DMS 273 (cell line): ENCODE measurements at regions not wholly inside any gene's neighbourhood (a gene's known extent, or its start where the extent isn't known, plus 50 kb on each side); places are given as distances from the start of the nearest gene placed in this dataset.
"Not testable (repeated sequence)": the region's sequence is repeated elsewhere in the genome, so short reads cannot be mapped to it uniquely, and the experiment has no call there.

Experiments
- DNase-seq: peaks from one replicate; lab custom pipeline; 2025; ENCODE audit not compliant: unreplicated experiment; lab: John Stamatoyannopoulos, UW

DNA sequence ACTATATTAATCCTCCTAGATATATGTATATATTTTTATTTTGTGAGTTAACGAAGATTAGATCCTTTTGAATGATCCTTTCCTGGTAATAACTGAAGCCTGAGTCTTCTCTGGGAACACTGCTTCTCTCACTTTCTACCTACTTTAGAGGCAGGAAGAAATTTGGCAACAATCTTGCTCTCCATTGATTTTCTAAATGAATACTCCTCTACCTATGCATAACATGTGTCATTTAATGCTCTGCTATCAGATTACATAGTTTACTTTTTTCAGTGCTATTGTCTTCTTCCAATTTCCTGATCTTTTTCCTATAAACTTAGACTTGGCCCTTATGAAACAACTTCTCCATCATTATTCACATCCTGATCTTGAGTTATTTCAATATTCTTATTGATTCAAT is 60.4 kb upstream of the PDHA2 start:
- DNase-seq, result no peak

GRCh38 chr4:95778666-95779065 is 61.2 kb upstream of the PDHA2 start:
- no peak for DNase-seq

GRCh38 chr4:95770605-95771004 is 69.3 kb upstream of the PDHA2 start:
- DNase-seq, result not testable (repeated sequence)

DNA sequence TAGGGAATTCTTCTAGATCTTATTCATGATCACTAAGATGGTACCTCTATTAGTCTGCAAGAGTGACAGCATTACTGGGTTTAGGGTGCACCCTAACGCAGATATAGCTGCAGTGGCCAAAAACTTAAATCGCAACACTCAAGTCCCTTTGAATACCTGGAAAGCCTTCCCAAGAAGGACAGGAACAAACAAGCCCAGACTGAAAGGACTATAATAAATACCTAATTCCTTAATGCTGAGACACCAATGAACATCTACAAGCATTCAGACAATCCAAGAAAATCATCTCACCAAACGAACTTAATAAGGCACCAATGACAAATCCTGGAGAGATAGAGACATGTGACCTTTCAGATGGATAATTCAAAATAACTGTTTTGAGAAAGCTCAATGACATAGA is 74.9 kb upstream of the PDHA2 start:
- DNase-seq, result no peak

GRCh38 chr4:95761871-95762270 is 78.0 kb upstream of the PDHA2 start:
- no peak for DNase-seq

DNA sequence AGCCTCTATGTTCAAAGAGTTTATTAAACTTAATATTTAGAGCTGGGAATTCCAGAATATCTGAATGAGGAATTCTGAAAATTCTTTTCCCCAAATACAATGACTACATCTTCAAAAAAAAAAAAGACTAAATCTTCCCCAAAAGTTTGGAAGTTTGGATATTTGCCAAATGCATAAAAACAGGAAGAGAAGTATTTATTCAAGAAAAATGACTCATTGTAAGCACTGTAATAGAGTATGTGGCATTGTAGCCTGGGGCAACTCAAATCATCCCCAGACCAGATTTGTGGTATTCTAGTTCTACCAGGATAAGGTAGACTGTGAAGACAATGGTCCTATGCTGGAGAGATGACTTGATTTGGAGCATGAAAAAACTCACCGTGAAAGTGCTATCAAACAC is 78.5 kb upstream of the PDHA2 start:
- no peak for DNase-seq

DNA sequence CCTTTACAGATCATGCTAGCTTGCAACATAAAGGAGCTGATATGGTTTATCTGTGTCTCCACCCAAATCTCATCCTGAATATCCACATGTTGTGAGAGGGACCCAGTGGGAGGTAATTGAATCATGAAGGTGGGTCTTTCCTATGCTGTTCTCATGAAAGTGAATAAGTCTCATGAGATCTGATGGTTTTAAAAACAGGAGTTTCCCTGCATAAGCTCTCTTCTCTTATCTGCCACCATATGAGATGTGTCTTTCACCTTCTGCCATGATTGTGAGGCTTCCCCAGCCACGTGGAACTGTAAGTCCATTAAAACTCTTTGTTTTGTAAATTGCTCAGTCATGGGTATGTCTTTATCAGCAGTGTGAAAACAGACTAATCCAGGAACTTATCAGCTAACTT is 79.2 kb upstream of the PDHA2 start:
- not testable (repeated sequence) for DNase-seq

DNA sequence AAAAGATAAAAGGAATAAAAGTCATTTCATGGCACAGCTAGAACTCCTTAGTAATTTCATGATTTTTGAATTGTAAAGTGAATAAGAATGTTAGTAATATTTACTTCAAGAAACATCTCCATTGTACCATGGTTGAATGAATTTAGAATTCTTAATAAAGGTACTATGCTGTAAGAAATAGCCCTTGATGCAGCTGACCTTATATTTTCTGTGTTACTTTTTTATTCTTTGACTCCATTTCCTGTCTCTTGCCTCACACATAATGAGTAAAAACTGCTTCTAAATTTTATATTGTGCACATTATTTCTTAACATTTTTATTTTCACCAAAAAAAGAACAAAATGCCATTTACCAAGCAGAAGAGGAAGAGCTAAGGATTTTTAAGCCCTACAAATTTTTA is 81.9 kb upstream of the PDHA2 start:
- DNase-seq, result no peak

DNA sequence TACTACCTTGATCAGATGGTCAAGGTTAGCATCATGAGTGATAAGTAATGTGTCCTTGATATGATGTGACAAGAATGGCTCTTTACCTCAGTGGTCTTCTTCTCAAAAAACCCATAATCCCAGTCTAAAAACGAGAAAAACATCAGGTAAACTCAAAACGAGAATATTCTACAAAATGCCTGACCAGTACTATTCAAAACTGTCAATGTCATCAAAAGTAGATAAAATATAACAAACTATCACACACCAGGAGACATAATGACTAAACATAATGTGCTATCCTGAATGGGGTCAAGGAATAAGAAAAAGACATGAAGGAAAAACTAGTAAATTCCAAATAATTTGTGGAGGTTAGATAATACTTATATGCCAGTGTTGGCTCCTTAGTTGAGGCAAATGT is 85.2 kb upstream of the PDHA2 start:
- DNase-seq, result no peak

- DNase-seq, result no peak
Observed at GRCh38 chr4:95749204-95749603, 90.7 kb upstream of the PDHA2 start.

GRCh38 chr4:95742872-95743271 is 97.0 kb upstream of the PDHA2 start:
- DNase-seq, result peak; percentile 5

DNA sequence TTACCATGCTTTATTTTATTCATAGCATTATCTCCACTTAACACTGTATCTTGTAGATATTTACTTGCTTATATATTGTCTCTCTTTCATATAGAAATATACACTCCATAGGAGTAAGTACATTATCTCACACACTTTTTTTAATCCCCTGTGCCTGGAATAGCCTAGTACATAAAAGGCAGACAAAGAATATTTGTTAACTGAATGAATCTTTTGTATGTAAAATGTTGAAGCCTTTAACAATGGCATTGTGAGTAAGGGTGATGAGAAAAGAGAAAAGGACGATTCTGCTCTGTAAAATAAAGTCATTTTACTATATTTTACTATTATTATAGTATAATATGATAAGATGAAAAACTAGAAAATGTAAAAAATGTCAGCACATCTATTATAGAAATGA is 97.7 kb upstream of the PDHA2 start:
- no peak for DNase-seq

DNA sequence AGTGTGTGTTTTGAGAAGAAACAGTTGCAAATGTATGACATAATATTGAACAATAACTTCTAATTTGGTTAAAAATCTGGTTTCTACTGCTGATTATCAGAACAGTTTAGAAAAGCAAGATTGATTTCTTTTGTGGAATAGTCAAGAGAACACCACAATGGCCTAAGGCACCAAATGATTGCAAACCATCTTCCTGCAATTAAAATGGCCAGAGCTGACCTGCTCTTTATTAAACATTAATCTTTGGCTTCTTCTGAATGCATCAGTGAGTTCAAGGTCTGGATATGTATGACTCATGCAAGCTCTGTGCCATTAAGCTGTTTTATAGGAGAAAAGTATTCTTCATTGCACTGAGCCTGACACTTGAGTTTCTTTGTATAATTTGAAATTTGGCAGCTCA is 107.8 kb upstream of the PDHA2 start:
- DNase-seq, result no peak

- DNase-seq, result no peak
Observed at GRCh38 chr4:95729596-95729995, 110.3 kb upstream of the PDHA2 start.

- DNase-seq, result no peak
Observed at GRCh38 chr4:95728145-95728544, 111.7 kb upstream of the PDHA2 start.

DNA sequence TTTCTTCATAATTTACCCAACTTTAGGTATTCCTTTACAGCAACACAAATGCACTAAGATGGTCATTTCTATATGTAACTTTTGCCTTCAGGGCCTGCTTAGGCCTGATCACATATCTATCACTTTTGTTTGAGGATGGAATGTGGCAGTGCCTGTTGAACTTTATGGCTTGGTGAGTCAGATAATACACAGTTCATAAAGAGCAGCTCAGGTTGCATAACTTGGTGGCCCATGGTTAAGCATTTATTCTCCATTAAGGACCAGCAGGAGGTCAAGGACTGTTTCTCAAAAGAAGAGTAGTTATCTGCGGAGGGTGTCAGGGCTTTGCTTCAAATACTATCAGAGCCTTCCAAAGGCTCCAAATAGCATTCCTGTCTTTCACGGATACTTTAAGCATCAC is 124.1 kb upstream of the PDHA2 start:
- no peak for DNase-seq

DNA sequence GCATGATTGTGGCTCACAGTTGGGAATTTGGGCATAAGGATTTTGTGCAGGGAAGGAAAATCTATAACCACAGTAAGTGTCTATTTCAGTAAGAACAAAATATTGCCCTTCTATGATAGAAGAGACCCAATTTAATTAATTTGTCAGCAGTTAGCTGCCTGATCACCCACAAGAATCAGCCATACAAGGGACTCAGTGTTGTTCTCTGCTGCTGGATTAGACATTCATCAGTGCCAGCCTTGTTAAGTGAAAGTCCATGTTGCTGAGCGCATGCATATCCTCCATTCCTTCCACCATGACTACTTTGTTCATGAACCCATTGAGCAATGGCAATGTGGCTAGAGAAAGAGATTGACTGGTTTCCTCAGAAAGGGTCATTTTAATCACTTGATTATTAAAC is 125.3 kb upstream of the PDHA2 start:
- DNase-seq, result no peak

- DNase-seq, result no peak
Observed at GRCh38 chr4:95705323-95705722, 134.6 kb upstream of the PDHA2 start.

DNA sequence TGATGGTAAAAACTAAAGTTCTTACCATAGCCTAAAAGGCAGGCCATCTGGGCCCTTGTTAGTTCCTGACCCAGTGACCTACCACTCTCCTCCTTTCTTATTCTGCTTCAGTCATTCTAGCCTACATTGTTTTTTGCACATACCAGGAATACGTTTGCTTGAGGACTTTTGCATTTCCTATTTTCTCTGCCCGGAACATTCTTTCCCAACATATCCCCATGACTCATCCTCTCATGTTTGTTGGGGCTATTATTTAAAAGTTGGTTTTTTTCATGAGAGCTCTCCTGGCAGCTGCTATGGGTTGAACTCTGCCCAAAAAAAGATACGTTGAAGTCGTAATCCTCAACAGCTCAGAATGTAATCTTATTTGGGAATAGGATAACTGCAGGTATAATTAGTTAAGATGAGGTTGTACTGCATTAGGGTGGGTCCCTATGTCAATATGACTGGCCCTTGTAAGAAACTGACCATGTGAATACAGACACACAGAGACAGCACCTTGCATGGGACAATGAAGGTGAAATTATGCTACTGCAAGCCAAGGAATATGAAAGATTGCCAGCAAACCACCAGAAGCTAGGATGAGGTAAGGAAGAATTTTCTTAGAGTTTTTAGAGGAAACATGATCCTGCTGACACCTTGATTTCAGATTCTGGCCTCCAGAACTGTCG is 138.3 kb upstream of the PDHA2 start:
- DNase-seq, result no peak

DNA sequence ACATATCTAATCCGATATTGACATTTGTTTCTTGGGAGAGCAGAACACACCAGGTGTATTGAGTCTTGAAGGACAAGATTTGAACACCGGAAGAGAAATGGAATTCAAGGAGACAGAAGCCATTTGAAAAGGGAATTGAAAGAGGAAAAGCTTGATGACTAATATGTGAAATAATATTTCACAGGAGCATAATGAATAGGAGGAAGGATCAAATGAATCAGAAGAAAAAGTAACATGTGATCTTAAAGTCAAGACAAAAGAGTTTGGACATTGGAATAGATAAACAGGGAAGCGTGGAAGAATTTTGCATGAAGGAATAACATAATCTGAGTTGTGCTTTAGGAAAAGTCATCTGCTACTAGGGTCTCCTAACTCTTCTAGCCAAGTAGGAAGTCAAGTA is 145.5 kb upstream of the PDHA2 start:
- no peak for DNase-seq

- peak; percentile 25 for DNase-seq
Observed at GRCh38 chr4:95693594-95693993, 144.8 kb upstream of the UNC5C start.

GRCh38 chr4:95676190-95676589 is 127.4 kb upstream of the UNC5C start:
- no peak for DNase-seq

GRCh38 chr4:95675623-95676022 is 126.8 kb upstream of the UNC5C start:
- no peak for DNase-seq
